ENCODE measurements at regions not wholly inside any gene's neighbourhood (a gene's known extent, or its start where the extent isn't known, plus 50 kb on each side); places are given as distances from the start of the nearest gene placed in this dataset.
A peak's percentile ranks its signal among the peaks of the same experiment; 100 is the strongest.

- H3K36me3 ChIP-seq (ENCODE audit: control insufficient read depth, insufficient read depth, low read length) = no peaks in the 10 kb centered on the region
- H3K4me3 ChIP-seq (ENCODE audit: low read depth, low read length) = no peak overlapping the region
- FAIRE-seq (no peak), DNase-seq (ENCODE audit: low read depth) (peak; percentile 51)
- H3K27me3 ChIP-seq (ENCODE audit: control insufficient read depth, insufficient read depth, low read length) = no peaks in the 10 kb centered on the region
- peak; percentile 54 for TF ChIP-seq CTCF (IDR thresholded peaks at IDR 0.05; ENCODE audit: insufficient read depth, low read length, severe bottlenecking)
These were observed 176.5 kb downstream of the TGFB2 start for GRCh38 chr1:218521414-218522169.

DNA sequence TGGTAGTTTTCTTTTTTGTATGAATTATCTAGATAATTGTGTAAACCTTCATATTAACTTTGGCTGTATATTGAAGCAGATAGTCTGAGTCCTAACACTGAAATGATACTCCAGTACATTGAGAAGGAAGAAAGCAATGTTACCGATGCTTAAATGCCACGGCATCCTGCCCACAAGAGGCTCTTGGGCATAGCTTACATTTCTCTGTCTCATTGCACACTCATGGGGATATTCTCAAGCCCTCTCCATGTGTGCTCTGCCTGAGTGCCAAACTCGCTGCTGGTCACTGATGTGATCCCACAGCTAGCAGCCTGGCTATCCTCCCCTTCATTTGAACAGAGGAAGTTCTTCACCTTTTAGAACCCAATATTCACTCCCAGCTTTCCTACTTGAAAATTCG is 179.4 kb downstream of the TGFB2 start:
- FAIRE-seq (no peak), DNase-seq (ENCODE audit: low read depth) (no peak)
- Histone ChIP-seq H3K36me3 (ENCODE audit: control insufficient read depth, insufficient read depth, low read length) (no peaks in the 10 kb centered on the region), H3K4me3 (ENCODE audit: low read depth, low read length) (no peak overlapping the region), H3K27me3 (ENCODE audit: control insufficient read depth, insufficient read depth, low read length) (no peaks in the 10 kb centered on the region)
- TF ChIP-seq CTCF (IDR thresholded peaks at IDR 0.05; ENCODE audit: insufficient read depth, low read length, severe bottlenecking) = no peak

DNA sequence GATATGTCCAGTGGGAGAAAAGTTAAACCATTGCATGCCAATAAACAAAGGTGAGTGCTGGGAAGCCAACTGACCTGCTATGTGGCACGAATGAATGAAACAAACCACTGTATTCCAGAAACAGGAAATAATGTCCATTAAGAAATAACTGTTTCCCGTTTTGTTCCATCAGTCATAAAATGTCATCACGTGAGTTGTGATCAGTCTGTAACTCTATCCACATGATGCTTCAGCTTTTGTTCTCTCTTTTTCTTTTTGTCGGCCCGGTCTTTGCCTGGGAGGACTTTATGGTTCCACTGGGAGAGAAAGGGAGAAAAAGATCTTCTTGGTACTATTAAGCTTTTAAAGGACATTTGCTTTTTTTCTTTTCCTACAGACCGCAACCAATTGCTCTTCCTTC is 179.9 kb downstream of the TGFB2 start:
- H3K27me3 ChIP-seq (ENCODE audit: control insufficient read depth, insufficient read depth, low read length) = no peaks in the 10 kb centered on the region
- DNase-seq (ENCODE audit: low read depth) (no peak), FAIRE-seq (no peak)
- no peaks in the 10 kb centered on the region for H3K36me3 ChIP-seq (ENCODE audit: control insufficient read depth, insufficient read depth, low read length)
- TF ChIP-seq CTCF (IDR thresholded peaks at IDR 0.05; ENCODE audit: insufficient read depth, low read length, severe bottlenecking) = no peak
- H3K4me3 ChIP-seq (ENCODE audit: low read depth, low read length) = no peak overlapping the region

GRCh38 chr1:218525451-218526197 is 180.5 kb downstream of the TGFB2 start:
- no peaks in the 10 kb centered on the region for H3K36me3 ChIP-seq (ENCODE audit: control insufficient read depth, insufficient read depth, low read length)
- DNase-seq (ENCODE audit: low read depth) = no peak
- no peak overlapping the region for H3K4me3 ChIP-seq (ENCODE audit: low read depth, low read length)
- no peaks in the 10 kb centered on the region for H3K27me3 ChIP-seq (ENCODE audit: control insufficient read depth, insufficient read depth, low read length)
- TF ChIP-seq CTCF (IDR thresholded peaks at IDR 0.05; ENCODE audit: insufficient read depth, low read length, severe bottlenecking) = no peak
- no peak for FAIRE-seq

- no peak for FAIRE-seq
- H3K27me3 ChIP-seq (ENCODE audit: control insufficient read depth, insufficient read depth, low read length) = no peaks in the 10 kb centered on the region
- no peaks in the 10 kb centered on the region for H3K36me3 ChIP-seq (ENCODE audit: control insufficient read depth, insufficient read depth, low read length)
- peak; percentile 61 for DNase-seq (ENCODE audit: low read depth)
- no peak overlapping the region for H3K4me3 ChIP-seq (ENCODE audit: low read depth, low read length)
- no peak for TF ChIP-seq CTCF (IDR thresholded peaks at IDR 0.05; ENCODE audit: insufficient read depth, low read length, severe bottlenecking)
These were observed 181.1 kb downstream of the TGFB2 start for GRCh38 chr1:218526198-218526580.

All from bronchial epithelial cell (primary cell).